ENCODE measurements at regions not wholly inside any gene's neighbourhood (a gene's known extent, or its start where the extent isn't known, plus 50 kb on each side); places are given as distances from the start of the nearest gene placed in this dataset.
A peak's percentile ranks its signal among the peaks of the same experiment; 100 is the strongest.

- 93% methylated on average over 17 of the region's 18 CpGs for WGBS (ENCODE audit: insufficient coverage)
Measured at GRCh38 chr2:239721991-239722759, 303.0 kb downstream of the NDUFA10 start.

GRCh38 chr2:239721531-239721930, 303.6 kb downstream of the NDUFA10 start:
- TF ChIP-seq CTCF (IDR thresholded peaks at IDR 0.05), result no peak
- Histone ChIP-seq H3K4me3 (replicated peaks in 1 of 3; ENCODE audit: low read depth in 2 of 3, low read length in 3 of 3) (no peak overlapping the region), H3K27me3 (ENCODE audit: control insufficient read depth in 2 of 2, insufficient read depth in 2 of 2, low read length in 2 of 2) (no peaks in the 10 kb centered on the region), H3K79me2 (ENCODE audit: insufficient read depth, low read length) (no peaks in the 10 kb centered on the region), H3K4me1 (ENCODE audit: control insufficient read depth in 1 of 2, insufficient read depth in 2 of 2, low read length in 2 of 2) (no peaks in the 10 kb centered on the region), H3K27ac (ENCODE audit: low read depth in 1 of 2, low read length in 2 of 2) (no peak overlapping the region), H3K9me3 (replicated peaks in 1 of 2; ENCODE audit: control insufficient read depth in 1 of 2, insufficient read depth in 1 of 2, low read length in 2 of 2) (no peaks in the 10 kb centered on the region), H2AFZ (ENCODE audit: insufficient read depth, low read depth, low read length, poor library complexity, severe bottlenecking) (no peak overlapping the region), H3K9ac (ENCODE audit: insufficient read depth, low read length, poor library complexity, severe bottlenecking) (no peak overlapping the region), H3K36me3 (replicated peaks in 1 of 2; ENCODE audit: control insufficient read depth in 1 of 2, insufficient read depth in 2 of 2, low read length in 2 of 2) (no peaks in the 10 kb centered on the region), H4K20me1 (ENCODE audit: insufficient read depth, low read length) (no peaks in the 10 kb centered on the region), H3K4me2 (replicated peaks; ENCODE audit: extremely low read depth, low read length, poor library complexity, severe bottlenecking) (no peak overlapping the region)
- H3K4me1 Mint-ChIP-seq, result no peaks in the 10 kb centered on the region
- peaks cover 0 to 4% (median 0%) of the 10 kb centered on the region in 7 donors for H3K9me3 Mint-ChIP-seq
- H3K27me3 Mint-ChIP-seq (ENCODE audit: low read depth in 3 of 3), result peaks cover 2 to 3% (median 2%) of the 10 kb centered on the region in 3 donors
- no peak overlapping the region for H3K4me3 Mint-ChIP-seq
- peak overlapping the region in 1 of 7 donors; percentile 82 for H3K27ac Mint-ChIP-seq
- 95% methylated on average over 7 of the region's 11 CpGs for WGBS (ENCODE audit: insufficient coverage)
- intact Hi-C loops (cut with micrococcal nuclease), result no loop called here
- DNase-seq, result no peak
- no peaks in the 10 kb centered on the region for H3K36me3 Mint-ChIP-seq

More at GRCh38 chr2:239721991-239722759, 303.0 kb downstream of the NDUFA10 start:
- Histone ChIP-seq H3K4me1 (ENCODE audit: control insufficient read depth in 1 of 2, insufficient read depth in 2 of 2, low read length in 2 of 2) (no peaks in the 10 kb centered on the region), H4K20me1 (ENCODE audit: insufficient read depth, low read length) (no peaks in the 10 kb centered on the region), H3K9ac (ENCODE audit: insufficient read depth, low read length, poor library complexity, severe bottlenecking) (no peak overlapping the region), H3K36me3 (replicated peaks in 1 of 2; ENCODE audit: control insufficient read depth in 1 of 2, insufficient read depth in 2 of 2, low read length in 2 of 2) (no peaks in the 10 kb centered on the region), H3K27ac (ENCODE audit: low read depth in 1 of 2, low read length in 2 of 2) (no peak overlapping the region), H3K79me2 (ENCODE audit: insufficient read depth, low read length) (no peaks in the 10 kb centered on the region), H2AFZ (ENCODE audit: insufficient read depth, low read depth, low read length, poor library complexity, severe bottlenecking) (no peak overlapping the region), H3K9me3 (replicated peaks in 1 of 2; ENCODE audit: control insufficient read depth in 1 of 2, insufficient read depth in 1 of 2, low read length in 2 of 2) (no peaks in the 10 kb centered on the region), H3K27me3 (ENCODE audit: control insufficient read depth in 2 of 2, insufficient read depth in 2 of 2, low read length in 2 of 2) (no peaks in the 10 kb centered on the region), H3K4me3 (replicated peaks in 1 of 3; ENCODE audit: low read depth in 2 of 3, low read length in 3 of 3) (no peak overlapping the region), H3K4me2 (replicated peaks; ENCODE audit: extremely low read depth, low read length, poor library complexity, severe bottlenecking) (no peak overlapping the region)
- H3K27me3 Mint-ChIP-seq (ENCODE audit: low read depth in 3 of 3), result peaks cover 2 to 3% (median 2%) of the 10 kb centered on the region in 3 donors
- H3K9me3 Mint-ChIP-seq, result peaks cover 0 to 4% (median 0%) of the 10 kb centered on the region in 7 donors
- intact Hi-C loops (cut with micrococcal nuclease), result no loop called here
- H3K4me3 Mint-ChIP-seq, result no peak overlapping the region
- no peak for DNase-seq
- no peaks in the 10 kb centered on the region for H3K36me3 Mint-ChIP-seq
- TF ChIP-seq CTCF (IDR thresholded peaks at IDR 0.05), result no peak
- peak overlapping the region in 1 of 7 donors; percentile 82 for H3K27ac Mint-ChIP-seq
- no peaks in the 10 kb centered on the region for H3K4me1 Mint-ChIP-seq
